AG04450 (cell line): ENCODE measurements at regions not wholly inside any gene's neighbourhood (a gene's known extent, or its start where the extent isn't known, plus 50 kb on each side); places are given as distances from the start of the nearest gene placed in this dataset.

ENCODE experiments used
- CTCF ChIA-PET: fragments of 300-600, 350-600 bp; formaldehyde crosslinking; extraction: SDS; loops from one replicate; lab custom pipeline; 2022; ENCODE audit warnings: antibody characterized with exemption, inconsistent platforms; lab: Charles Lee
- POLR2A ChIA-PET: fragments of 350-600 bp; formaldehyde crosslinking; extraction: SDS; loops from one replicate; lab custom pipeline; 2021; ENCODE audit warnings: antibody characterized with exemption, inconsistent platforms; lab: Yijun Ruan, JAX
- DNase-seq: peaks from one replicate; pipeline ENCODE4 v3.0.0-alpha.2; 2011; ENCODE audit warnings: low read depth, low spot score
- H3K27ac ChIP-seq: one replicate; pipeline ENCODE4 v1.5.1; 2012; ENCODE audit warnings: low read depth, low read length, control low read depth
- H3K27me3 ChIP-seq: one replicate; pipeline ENCODE4 v1.6.0; 2012; ENCODE audit warnings: low read length; ENCODE audit not compliant: control insufficient read depth, insufficient read depth
- H3K4me3 ChIP-seq: 2 replicates; pipeline ENCODE4 v1.5.1; 2011; ENCODE audit warnings: mild to moderate bottlenecking, low read depth, low read length, control low read depth
- H3K9me3 ChIP-seq: 2 replicates; pipeline ENCODE4 v1.5.1; 2012; ENCODE audit warnings: low read length; ENCODE audit not compliant: control insufficient read depth, insufficient read depth
- CTCF ChIP-seq: IDR thresholded peaks from 2 replicates; pipeline ENCODE4 v1.5.1; 2011; ENCODE audit warnings: low read depth, low read length, control low read depth, inconsistent platforms

GRCh38 chr2:15116830-15117229 lies 444.3 kb downstream of the NBAS start:
- POLR2A ChIA-PET, result no interaction called here
- CTCF ChIA-PET, result no interaction called here

More at GRCh38 chr2:15116830-15117229, 444.3 kb downstream of the NBAS start:
- Histone ChIP-seq H3K9me3 (no peaks in the 10 kb centered on the region), H3K27ac (no peak overlapping the region), H3K4me3 (no peak overlapping the region), H3K27me3 (no peaks in the 10 kb centered on the region)
- TF ChIP-seq CTCF, result no peak
- no peak for DNase-seq
